ENCODE measurements at regions not wholly inside any gene's neighbourhood (a gene's known extent, or its start where the extent isn't known, plus 50 kb on each side); places are given as distances from the start of the nearest gene placed in this dataset.

- Histone ChIP-seq H3K4me1 (ENCODE audit: insufficient read depth, low read length) (no peaks in the 10 kb centered on the region), H2BK12ac (ENCODE audit: insufficient read length, low read depth, low read length) (no peak overlapping the region), H2AK5ac (ENCODE audit: insufficient read length, low read length) (no peak overlapping the region), H2BK120ac (ENCODE audit: low read depth, low read length, poor library complexity, severe bottlenecking) (no peak overlapping the region), H3K18ac (ENCODE audit: insufficient read length, low read depth, low read length) (no peak overlapping the region), H3K79me2 (ENCODE audit: insufficient read depth, low read length) (no peaks in the 10 kb centered on the region), H3K27me3 (ENCODE audit: insufficient read depth, low read length) (no peaks in the 10 kb centered on the region), H2AFZ (ENCODE audit: low read length) (no peak overlapping the region), H3K9ac (ENCODE audit: extremely low read depth, insufficient read length, low read length) (no peak overlapping the region), H2BK15ac (ENCODE audit: low read depth, low read length) (no peak overlapping the region), H3K4ac (ENCODE audit: low read depth, low read length) (no peak overlapping the region), H2BK20ac (ENCODE audit: low read depth, low read length, poor library complexity, severe bottlenecking) (no peak overlapping the region), H3K9me3 (ENCODE audit: control insufficient read depth, low read depth, low read length) (no peaks in the 10 kb centered on the region), H3T11ph (ENCODE audit: low read length) (no peak overlapping the region), H4K8ac (replicated peaks; ENCODE audit: insufficient read length, low read depth, low read length) (no peak overlapping the region), H2BK5ac (ENCODE audit: insufficient read length, low read length) (no peak overlapping the region), H3K56ac (ENCODE audit: insufficient read length, low read depth, low read length) (no peak overlapping the region), H3K79me1 (ENCODE audit: insufficient read depth, low read depth, low read length, poor library complexity, severe bottlenecking) (no peaks in the 10 kb centered on the region), H4K5ac (ENCODE audit: insufficient read length, low read depth, low read length) (no peak overlapping the region), H4K91ac (ENCODE audit: insufficient read length, low read depth, low read length) (no peak overlapping the region), H4K20me1 (ENCODE audit: control insufficient read depth, insufficient read depth, insufficient read length) (no peaks in the 10 kb centered on the region), H3K23ac (ENCODE audit: insufficient read length, low read depth, low read length) (no peak overlapping the region), H3K23me2 (ENCODE audit: insufficient read length, low read depth, low read length, poor library complexity, severe bottlenecking) (no peaks in the 10 kb centered on the region), H3K4me2 (ENCODE audit: insufficient read depth, insufficient read length, low read length) (no peak overlapping the region), H3K27ac (ENCODE audit: insufficient read length, low read depth, low read length) (no peak overlapping the region), H3K14ac (ENCODE audit: insufficient read depth, low read length) (no peak overlapping the region)
- DNase-seq, result no peak
- Mint-ChIP-seq H3K27me3 (ENCODE audit: low read depth) (no peaks in the 10 kb centered on the region), H3K36me3 (ENCODE audit: insufficient read depth in 1 of 3, low read depth in 3 of 3) (no peaks in the 10 kb centered on the region), H3K9me3 (no peaks in the 10 kb centered on the region), H3K4me3 (no peak overlapping the region), H3K27ac (no peak overlapping the region; a peak in 1 of 7 replicates), H3K4me1 (peaks cover 0 to 2% of the 10 kb centered on the region in 2 experiments; a peak in 1 of 4 replicates)
- WGBS (ENCODE audit: extremely low coverage, insufficient read length, low lambda C conversion rate), result no CpG with 5 or more reads among the region's 8 CpGs
- TF ChIP-seq, protein P1, sequence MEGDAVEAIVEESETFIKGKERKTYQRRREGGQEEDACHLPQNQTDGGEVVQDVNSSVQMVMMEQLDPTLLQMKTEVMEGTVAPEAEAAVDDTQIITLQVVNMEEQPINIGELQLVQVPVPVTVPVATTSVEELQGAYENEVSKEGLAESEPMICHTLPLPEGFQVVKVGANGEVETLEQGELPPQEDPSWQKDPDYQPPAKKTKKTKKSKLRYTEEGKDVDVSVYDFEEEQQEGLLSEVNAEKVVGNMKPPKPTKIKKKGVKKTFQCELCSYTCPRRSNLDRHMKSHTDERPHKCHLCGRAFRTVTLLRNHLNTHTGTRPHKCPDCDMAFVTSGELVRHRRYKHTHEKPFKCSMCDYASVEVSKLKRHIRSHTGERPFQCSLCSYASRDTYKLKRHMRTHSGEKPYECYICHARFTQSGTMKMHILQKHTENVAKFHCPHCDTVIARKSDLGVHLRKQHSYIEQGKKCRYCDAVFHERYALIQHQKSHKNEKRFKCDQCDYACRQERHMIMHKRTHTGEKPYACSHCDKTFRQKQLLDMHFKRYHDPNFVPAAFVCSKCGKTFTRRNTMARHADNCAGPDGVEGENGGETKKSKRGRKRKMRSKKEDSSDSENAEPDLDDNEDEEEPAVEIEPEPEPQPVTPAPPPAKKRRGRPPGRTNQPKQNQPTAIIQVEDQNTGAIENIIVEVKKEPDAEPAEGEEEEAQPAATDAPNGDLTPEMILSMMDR (conservative IDR thresholded peaks at IDR 0.05), result no peak
Measured at GRCh38 chr6:81806793-81807565, 54.5 kb upstream of the TENT5A start.

All from H9 (cell line).